ENCODE measurements at regions not wholly inside any gene's neighbourhood (a gene's known extent, or its start where the extent isn't known, plus 50 kb on each side); places are given as distances from the start of the nearest gene placed in this dataset.

DNA sequence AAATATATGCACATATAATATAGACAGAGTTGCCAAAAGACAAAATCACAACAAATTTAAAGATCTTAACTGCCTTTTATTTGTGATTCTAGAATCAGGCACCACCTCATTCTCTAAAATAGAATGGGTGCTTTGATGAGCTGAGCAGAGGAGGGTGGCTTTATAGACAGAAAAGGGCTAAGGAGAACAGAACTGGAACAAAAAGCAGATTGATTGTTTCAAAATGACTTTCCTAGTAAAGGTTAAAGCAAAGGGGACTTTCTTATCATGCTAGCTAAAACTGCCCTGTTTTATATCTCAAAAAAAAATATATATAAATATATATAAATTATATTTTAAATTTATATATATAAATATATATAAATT, 287.6 kb downstream of the FAT3 start:
- TF ChIP-seq, protein P1, sequence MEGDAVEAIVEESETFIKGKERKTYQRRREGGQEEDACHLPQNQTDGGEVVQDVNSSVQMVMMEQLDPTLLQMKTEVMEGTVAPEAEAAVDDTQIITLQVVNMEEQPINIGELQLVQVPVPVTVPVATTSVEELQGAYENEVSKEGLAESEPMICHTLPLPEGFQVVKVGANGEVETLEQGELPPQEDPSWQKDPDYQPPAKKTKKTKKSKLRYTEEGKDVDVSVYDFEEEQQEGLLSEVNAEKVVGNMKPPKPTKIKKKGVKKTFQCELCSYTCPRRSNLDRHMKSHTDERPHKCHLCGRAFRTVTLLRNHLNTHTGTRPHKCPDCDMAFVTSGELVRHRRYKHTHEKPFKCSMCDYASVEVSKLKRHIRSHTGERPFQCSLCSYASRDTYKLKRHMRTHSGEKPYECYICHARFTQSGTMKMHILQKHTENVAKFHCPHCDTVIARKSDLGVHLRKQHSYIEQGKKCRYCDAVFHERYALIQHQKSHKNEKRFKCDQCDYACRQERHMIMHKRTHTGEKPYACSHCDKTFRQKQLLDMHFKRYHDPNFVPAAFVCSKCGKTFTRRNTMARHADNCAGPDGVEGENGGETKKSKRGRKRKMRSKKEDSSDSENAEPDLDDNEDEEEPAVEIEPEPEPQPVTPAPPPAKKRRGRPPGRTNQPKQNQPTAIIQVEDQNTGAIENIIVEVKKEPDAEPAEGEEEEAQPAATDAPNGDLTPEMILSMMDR (IDR thresholded peaks at IDR 0.05; ENCODE audit: extremely low read depth, missing control alignments) = no peak
- no peak for DNase-seq (ENCODE audit: low spot score)

DNA sequence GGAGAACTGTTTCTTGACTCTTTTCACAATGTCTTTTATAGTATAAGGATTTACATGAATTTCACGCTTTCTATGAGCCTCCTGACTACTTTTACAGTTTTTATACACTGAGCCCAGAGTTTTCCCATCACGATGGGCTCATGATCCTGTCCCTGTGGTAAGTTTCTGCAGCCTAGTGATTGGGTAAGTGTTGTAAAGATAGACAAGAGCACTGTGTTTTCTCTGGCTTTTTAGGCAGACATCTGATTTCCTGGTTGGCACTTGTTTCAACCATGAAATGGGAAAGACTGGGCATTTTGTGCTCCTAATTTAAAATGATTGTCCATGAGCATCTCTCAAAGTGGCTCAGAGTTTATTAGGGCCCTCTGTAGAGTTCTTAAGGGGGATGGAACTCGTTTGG, 299.0 kb downstream of the FAT3 start:
- TF ChIP-seq, protein P1 (IDR thresholded peaks at IDR 0.05; ENCODE audit: extremely low read depth, missing control alignments) = no peak
- DNase-seq (ENCODE audit: low spot score) = no peak

DNA sequence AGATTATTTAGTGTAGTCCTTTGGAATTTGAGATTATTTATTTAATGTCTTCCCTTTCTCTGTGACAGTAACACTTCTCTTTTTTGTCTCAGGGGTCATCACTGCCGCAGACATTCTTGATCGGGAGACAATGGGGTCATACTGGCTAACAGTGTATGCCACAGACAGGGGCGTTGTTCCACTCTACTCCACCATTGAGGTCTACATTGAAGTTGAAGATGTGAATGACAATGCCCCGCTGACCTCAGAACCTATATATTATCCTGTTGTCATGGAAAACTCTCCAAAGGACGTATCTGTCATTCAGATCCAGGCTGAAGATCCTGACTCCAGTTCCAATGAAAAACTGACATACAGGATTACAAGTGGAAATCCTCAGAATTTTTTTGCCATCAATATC, 299.9 kb downstream of the FAT3 start:
- TF ChIP-seq, protein P1 (IDR thresholded peaks at IDR 0.05; ENCODE audit: extremely low read depth, missing control alignments) = no peak
- no peak for DNase-seq (ENCODE audit: low spot score)

DNA sequence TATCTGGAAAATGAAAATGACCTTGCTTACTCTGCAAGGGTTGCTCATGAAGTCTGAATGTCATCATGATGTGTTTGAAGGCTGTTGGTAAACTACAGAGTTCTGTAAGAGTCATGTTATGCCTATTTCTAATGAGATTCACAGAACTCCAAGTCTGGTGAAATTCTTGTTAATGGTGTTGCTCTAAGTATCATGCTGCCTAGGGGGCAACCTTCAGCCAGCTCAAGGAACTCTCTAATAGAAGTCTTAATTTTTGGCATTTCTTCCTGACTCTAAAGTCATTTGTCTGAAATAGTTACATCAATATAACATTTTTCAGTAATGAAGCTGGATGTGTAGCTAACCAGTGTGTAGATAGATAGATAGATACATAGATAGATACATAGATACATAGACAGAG, 302.8 kb downstream of the FAT3 start:
- no peak for DNase-seq (ENCODE audit: low spot score)
- TF ChIP-seq, protein P1 (IDR thresholded peaks at IDR 0.05; ENCODE audit: extremely low read depth, missing control alignments) = no peak

DNA sequence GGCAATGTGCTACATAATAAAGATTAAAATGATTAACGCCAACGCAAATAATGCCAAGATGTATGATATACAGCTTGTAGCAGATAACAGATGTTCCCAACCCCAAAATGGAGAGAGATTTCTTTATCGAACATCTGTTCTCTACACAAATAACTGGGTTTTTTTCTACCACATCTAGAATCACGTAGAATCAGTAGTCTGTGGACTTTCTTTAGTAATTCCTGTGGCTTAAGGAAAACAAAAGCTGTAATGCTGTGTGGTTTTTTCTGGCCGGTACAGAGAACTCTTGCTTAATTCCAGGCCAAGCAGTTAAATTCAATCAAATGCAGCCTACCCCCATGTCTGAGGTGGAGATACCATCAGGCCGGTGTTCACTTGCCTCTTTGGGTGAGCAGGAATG, 303.4 kb downstream of the FAT3 start:
- TF ChIP-seq, protein P1 (IDR thresholded peaks at IDR 0.05; ENCODE audit: extremely low read depth, missing control alignments) = no peak
- no peak for DNase-seq (ENCODE audit: low spot score)

DNA sequence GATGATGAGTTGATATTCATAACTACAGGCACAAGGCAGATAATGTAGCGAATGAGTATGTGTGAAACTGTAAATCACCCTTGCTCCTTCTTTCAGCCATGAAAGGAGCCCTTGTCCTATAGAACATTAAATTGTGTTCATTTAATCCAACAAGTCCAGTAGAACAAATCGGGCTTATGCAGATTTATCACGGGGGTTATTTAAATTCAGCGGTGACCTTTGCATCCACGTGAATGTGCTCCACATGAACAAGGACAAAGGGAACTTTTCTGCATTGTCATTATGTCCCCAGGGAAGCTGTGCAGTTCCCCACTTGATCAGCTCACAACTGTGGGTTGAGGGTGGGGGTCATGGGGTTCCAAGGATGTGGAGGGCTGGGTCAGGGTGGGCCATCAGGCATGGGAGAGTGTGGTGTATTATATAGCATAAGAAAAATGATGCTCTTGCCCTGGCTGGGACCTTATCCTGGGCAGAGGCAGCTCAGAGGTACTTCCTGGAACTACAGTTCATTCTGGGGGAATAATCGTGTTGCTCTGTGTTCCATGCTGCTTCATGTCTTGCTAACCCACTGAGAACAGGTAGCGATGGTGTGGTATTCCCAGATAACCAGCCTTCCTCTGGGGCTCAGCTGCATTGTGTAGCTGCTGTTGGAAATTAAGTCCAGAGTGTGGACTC, 306.6 kb downstream of the FAT3 start:
- TF ChIP-seq, protein P1 (IDR thresholded peaks at IDR 0.05; ENCODE audit: extremely low read depth, missing control alignments) = no peak
- no peak for DNase-seq (ENCODE audit: low spot score)

DNA sequence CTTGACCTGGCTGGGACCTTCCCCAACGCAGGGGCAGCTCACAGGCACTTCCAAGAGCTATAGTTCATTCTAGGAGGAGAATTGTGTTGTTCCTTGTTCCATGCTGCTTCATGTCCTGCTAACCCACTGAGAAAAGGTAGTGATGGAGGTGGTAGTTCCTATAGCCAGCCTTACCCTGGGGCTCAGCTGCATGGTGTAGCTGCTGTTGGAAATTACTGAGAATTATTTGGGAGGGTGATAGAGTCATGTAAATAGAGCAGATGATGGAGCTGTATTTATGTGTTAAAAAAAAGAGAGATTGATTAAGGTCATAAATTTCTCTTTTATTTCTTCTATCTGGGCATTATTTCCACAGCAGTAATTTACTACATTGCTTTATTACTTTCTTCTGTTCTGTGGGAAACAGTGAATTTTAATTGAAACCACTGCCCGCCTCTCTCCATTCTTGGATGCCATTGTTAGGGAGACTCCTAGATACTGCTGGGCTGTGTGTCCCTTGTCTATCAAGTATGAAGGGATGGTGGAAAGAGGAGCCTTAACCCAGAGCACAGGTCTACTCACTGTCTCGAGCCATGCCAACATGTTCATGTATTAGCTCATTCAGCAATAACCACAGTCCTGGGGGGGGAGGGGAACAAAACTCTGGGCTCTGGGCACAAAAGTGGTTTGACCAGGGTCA, 309.2 kb downstream of the FAT3 start:
- DNase-seq (ENCODE audit: low spot score) = no peak
- TF ChIP-seq, protein P1 (IDR thresholded peaks at IDR 0.05; ENCODE audit: extremely low read depth, missing control alignments) = no peak
